Spleen (tissue), 11 donors: ENCODE measurements at regions not wholly inside any gene's neighbourhood (a gene's known extent, or its start where the extent isn't known, plus 50 kb on each side); places are given as distances from the start of the nearest gene placed in this dataset.

Experiments
- DNase-seq: peaks from one replicate; pipeline ENCODE4 v3.0.0-alpha.2; 2020
- H3K27ac ChIP-seq, 8 donors: fragments of 200-600 bp; sonication (generic) in 7 of 8; 1 replicate in 4 of 8; 2 replicates in 4 of 8; pipeline versions ENCODE4 v1.5.0 to v1.8.0; 2016 to 2021; ENCODE audit warnings: inconsistent platforms in 4 of 8, mild to moderate bottlenecking in 4 of 8, moderate library complexity in 1 of 8
- H3K27me3 ChIP-seq, 7 donors: fragments of 200-600 bp; sonication (generic) in 6 of 7; replicated peaks in 1 of 7; 1 replicate in 4 of 7; 2 replicates in 3 of 7; pipeline versions ENCODE4 v1.5.0 to v1.8.0; 2016 to 2021; ENCODE audit warnings: inconsistent platforms in 3 of 7, mild to moderate bottlenecking in 1 of 7
- H3K36me3 ChIP-seq, 6 donors: fragments of 200-600 bp; sonication (generic) in 5 of 6; 1 replicate in 4 of 6; 2 replicates in 2 of 6; pipeline versions ENCODE4 v1.5.0 to v1.8.0; 2016 to 2021; ENCODE audit warnings: inconsistent platforms in 2 of 6
- H3K4me1 ChIP-seq, 6 donors: fragments of 200-600 bp; sonication (generic) in 5 of 6; 1 replicate in 3 of 6; 2 replicates in 3 of 6; pipeline versions ENCODE4 v1.5.0 to v1.8.0; 2016 to 2021; ENCODE audit warnings: inconsistent platforms in 3 of 6
- H3K4me3 ChIP-seq, 8 donors: fragments of 200-600 bp; sonication (generic) in 7 of 8; 1 replicate in 4 of 8; 2 replicates in 4 of 8; pipeline versions ENCODE4 v1.5.0 to v1.8.0; 2016 to 2021; ENCODE audit warnings: inconsistent platforms in 4 of 8, mild to moderate bottlenecking in 4 of 8, moderate library complexity in 2 of 8
- H3K9me3 ChIP-seq, 8 donors: fragments of 200-600 bp; sonication (generic) in 7 of 8; 1 replicate in 4 of 8; 2 replicates in 4 of 8; pipeline versions ENCODE4 v1.5.0 to v1.8.0; 2016 to 2021; ENCODE audit warnings: inconsistent platforms in 4 of 8
- POLR2A ChIP-seq, 3 donors: fragments of 450-650 bp; IDR thresholded peaks; one replicate each; pipeline ENCODE4 v1.5.1; 2017; ENCODE audit warnings: antibody characterized with exemption in 3 of 3, mild to moderate bottlenecking in 1 of 3
- POLR2AphosphoS5 ChIP-seq, 3 donors: sonication (generic); formaldehyde crosslinking; IDR thresholded peaks; one replicate each; pipeline ENCODE4 v1.5.1; 2017; ENCODE audit warnings: antibody characterized with exemption in 3 of 3
- WGBS, 5 donors: extraction: QIAGEN DNeasy Blood & Tissue Kit in 3 of 5; methylation state at CpG; one replicate each; pipeline versions ENCODE4 v1.1.5 to v1.1.7; 2013 to 2018; 5-methylcytosine and 5-hydroxymethylcytosine counted together
- intact Hi-C: fragments of 100-400 bp; cut with DNase I; formaldehyde crosslinking; loops from one replicate; pipeline ENCODE4 v1.15.0; 2023; ENCODE audit warnings: low total_unique reads
- TF ChIP-seq, protein P1 (sequence below), 11 experiments: fragments of 200-600 bp in 7 of 11; fragments of 450-650 bp in 4 of 11; sonication (generic) in 4 of 11; IDR thresholded peaks in 8 of 11; conservative IDR thresholded peaks in 3 of 11; 1 replicate in 7 of 11; 2 replicates in 4 of 11; pipeline versions ENCODE4 v1.4.0 to v1.8.0; 2016 to 2021; ENCODE audit warnings: antibody characterized with exemption in 11 of 11, inconsistent platforms in 4 of 11, mild to moderate bottlenecking in 1 of 11
- donor health status: healthy with polysubstance abuse.
- donor health status: DM: no; HTN: no; CAD: no; lungs with moderate emphysema.
- donor health status: DM: no; HTN: no; CAD: no.
- donor health status: Bipolar disorder and iron deficiency.
- donor health status: healthy.
- donor health status: DM: no; HTN: no; CAD: no.
- donor health status: DM: yes; HTN: yes; CAD: no.

DNA sequence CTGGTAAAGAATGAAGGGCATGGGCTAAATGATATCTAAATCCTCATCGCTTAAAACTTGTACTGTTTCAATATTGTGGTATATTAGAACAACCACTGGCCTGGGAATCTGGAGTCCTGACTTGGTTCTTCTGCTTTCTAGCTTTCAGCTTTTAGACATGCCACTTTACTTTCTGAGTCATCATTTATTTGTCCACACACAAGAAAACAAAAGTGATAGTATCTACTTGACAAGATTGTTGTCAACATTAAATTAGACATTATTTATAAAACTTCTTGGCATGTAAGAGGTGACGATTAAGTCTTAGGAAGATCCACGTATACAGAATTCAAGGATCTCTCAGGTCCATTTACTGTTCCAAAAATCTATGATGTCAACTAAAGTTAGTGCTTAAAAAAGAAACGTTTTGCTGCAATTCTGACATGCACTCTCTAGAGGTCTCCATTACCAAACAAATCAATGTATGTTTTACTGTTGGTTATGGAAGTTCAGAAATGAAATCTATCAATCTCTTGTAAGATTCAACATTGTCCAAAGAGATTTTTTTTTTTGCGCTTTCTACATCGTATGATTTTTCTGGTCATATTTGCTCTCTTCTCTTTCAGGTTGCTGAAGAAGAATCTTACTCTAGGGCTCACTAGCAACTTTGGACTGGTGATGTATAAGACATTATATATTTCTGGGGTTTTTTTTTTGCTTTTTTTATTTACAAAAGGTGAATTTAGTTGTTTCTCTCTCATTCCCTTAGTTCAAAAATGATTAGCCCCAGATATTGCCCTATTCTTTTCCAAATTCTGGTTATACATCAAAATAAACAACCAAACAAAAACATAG, 53.6 kb upstream of the DYNC1I1 start:
- no peak overlapping the region for H3K4me3 ChIP-seq
- no peak overlapping the region for H3K27ac ChIP-seq
- intact Hi-C loops: no loop called here
- no peaks in the 10 kb centered on the region for H3K36me3 ChIP-seq
- 58 to 70% (median 66%) methylated on average over 6 of the region's 6 CpGs for WGBS, 5 donors
- H3K4me1 ChIP-seq: no peaks in the 10 kb centered on the region
- TF ChIP-seq, protein P1, sequence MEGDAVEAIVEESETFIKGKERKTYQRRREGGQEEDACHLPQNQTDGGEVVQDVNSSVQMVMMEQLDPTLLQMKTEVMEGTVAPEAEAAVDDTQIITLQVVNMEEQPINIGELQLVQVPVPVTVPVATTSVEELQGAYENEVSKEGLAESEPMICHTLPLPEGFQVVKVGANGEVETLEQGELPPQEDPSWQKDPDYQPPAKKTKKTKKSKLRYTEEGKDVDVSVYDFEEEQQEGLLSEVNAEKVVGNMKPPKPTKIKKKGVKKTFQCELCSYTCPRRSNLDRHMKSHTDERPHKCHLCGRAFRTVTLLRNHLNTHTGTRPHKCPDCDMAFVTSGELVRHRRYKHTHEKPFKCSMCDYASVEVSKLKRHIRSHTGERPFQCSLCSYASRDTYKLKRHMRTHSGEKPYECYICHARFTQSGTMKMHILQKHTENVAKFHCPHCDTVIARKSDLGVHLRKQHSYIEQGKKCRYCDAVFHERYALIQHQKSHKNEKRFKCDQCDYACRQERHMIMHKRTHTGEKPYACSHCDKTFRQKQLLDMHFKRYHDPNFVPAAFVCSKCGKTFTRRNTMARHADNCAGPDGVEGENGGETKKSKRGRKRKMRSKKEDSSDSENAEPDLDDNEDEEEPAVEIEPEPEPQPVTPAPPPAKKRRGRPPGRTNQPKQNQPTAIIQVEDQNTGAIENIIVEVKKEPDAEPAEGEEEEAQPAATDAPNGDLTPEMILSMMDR (IDR thresholded peaks at IDR 0.05 in 8 of 11, conservative IDR thresholded peaks at IDR 0.05 in 3 of 11): peak in 2 of 11 experiments; percentile 21 to 29
- no peak for TF ChIP-seq POLR2AphosphoS5 (IDR thresholded peaks at IDR 0.05)
- peaks cover 0 to 5% (median 0%) of the 10 kb centered on the region in 7 donors for H3K27me3 ChIP-seq
- H3K9me3 ChIP-seq: no peaks in the 10 kb centered on the region
- DNase-seq: no peak

DNA sequence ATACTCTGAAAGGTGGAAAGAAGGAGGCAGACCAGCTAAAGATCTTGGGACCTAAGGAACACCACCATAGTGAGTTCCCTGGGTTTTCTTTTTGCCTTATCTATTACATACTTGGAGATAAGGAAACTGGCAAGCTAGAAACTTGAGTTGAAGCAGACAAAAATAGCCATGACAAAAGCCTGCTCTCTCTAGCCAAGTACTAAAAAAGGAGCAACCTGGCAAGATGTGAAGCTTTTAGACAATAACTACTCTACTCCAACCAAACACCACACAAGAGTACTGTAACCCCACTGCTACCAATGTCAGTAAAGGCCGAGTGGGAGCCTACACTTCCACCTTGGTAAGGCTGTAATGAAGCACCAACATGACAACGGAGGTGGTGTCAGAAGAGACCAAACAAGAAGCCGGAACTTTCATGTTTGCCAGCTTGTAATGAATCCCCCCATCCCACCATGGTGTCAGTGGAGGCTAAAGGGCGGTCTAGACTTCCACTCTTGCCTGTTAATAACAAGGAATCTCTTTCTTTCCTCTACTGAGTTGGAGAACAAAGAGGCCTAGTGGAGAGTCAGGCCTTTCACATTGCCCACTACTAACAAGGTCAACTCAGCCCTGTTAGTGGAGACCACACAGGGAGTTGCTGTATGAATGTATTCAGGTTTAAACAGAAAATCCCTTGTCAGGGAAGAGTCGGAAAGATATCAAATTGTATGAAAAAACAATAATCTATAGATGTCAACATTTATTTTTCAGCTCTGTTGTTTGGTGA, 55.8 kb upstream of the DYNC1I1 start:
- no peak overlapping the region for H3K4me3 ChIP-seq
- 78 to 92% (median 89%) methylated on average over 5 of the region's 5 CpGs for WGBS, 5 donors
- TF ChIP-seq, protein P1 (IDR thresholded peaks at IDR 0.05 in 8 of 11, conservative IDR thresholded peaks at IDR 0.05 in 3 of 11): no peak
- TF ChIP-seq POLR2A (IDR thresholded peaks at IDR 0.05) (no peak), POLR2AphosphoS5 (IDR thresholded peaks at IDR 0.05) (no peak)
- intact Hi-C loops: no loop called here
- no peak for DNase-seq
- no peaks in the 10 kb centered on the region for H3K36me3 ChIP-seq
- no peaks in the 10 kb centered on the region for H3K4me1 ChIP-seq
- H3K27me3 ChIP-seq: no peaks in the 10 kb centered on the region
- H3K9me3 ChIP-seq: peaks cover 0 to 5% (median 0%) of the 10 kb centered on the region in 8 donors
- no peak overlapping the region for H3K27ac ChIP-seq

DNA sequence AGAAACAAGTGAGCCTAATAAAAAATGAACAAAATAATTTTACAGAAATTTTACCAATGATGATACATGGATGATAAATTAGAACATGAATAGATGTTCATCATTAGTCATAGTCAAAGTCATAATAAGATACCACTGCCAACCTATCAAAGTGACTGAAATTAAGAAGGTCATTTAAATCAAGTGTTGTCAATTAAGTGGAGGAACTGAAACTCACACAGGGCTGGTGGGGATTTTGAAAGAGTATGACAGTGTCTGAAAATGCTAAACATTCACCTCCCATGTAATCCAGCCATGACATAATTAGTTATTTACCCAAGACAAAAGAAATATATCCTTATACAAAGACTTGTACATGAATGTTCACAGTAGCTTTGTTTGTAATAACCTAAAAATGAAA, 57.1 kb upstream of the DYNC1I1 start:
- Histone ChIP-seq H3K27me3 (no peaks in the 10 kb centered on the region), H3K36me3 (no peaks in the 10 kb centered on the region), H3K4me3 (no peak overlapping the region), H3K27ac (no peak overlapping the region), H3K9me3 (peaks cover 0 to 7% (median 0%) of the 10 kb centered on the region in 8 donors), H3K4me1 (no peaks in the 10 kb centered on the region)
- intact Hi-C loops: no loop called here
- TF ChIP-seq, protein P1 (IDR thresholded peaks at IDR 0.05 in 8 of 11, conservative IDR thresholded peaks at IDR 0.05 in 3 of 11): no peak
- no peak for TF ChIP-seq POLR2A (IDR thresholded peaks at IDR 0.05)
- TF ChIP-seq POLR2AphosphoS5 (IDR thresholded peaks at IDR 0.05): no peak
- DNase-seq: no peak

DNA sequence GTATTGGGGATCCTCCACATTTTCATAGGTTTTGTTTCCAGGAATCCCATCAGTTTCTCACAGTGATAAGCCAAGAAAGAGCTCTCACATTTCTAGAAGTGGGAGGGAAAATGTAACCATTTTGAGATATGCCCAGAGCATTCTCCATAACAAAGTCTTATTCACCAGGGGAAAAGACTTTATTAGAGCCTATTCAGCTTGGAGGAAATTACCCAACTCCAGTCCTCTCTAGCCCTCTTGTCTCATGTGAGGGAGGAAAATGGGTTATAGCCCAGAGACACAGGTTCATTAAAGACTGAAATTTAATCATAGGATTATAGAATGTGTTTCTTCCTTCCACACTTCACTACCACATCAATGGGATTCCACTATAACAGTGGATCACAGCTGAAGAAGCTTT, 61.6 kb upstream of the DYNC1I1 start:
- Histone ChIP-seq H3K36me3 (no peaks in the 10 kb centered on the region), H3K4me1 (no peaks in the 10 kb centered on the region), H3K4me3 (no peak overlapping the region), H3K9me3 (peaks cover 0 to 21% (median 2%) of the 10 kb centered on the region in 8 donors), H3K27me3 (peaks cover 0 to 4% (median 0%) of the 10 kb centered on the region in 7 donors), H3K27ac (no peak overlapping the region)
- TF ChIP-seq POLR2AphosphoS5 (IDR thresholded peaks at IDR 0.05): no peak
- TF ChIP-seq, protein P1 (IDR thresholded peaks at IDR 0.05 in 8 of 11, conservative IDR thresholded peaks at IDR 0.05 in 3 of 11): no peak
- no peak for TF ChIP-seq POLR2A (IDR thresholded peaks at IDR 0.05)
- intact Hi-C loops: no loop called here
- no peak for DNase-seq
